ENCODE measurements at regions not wholly inside any gene's neighbourhood (a gene's known extent, or its start where the extent isn't known, plus 50 kb on each side); places are given as distances from the start of the nearest gene placed in this dataset.

DNA sequence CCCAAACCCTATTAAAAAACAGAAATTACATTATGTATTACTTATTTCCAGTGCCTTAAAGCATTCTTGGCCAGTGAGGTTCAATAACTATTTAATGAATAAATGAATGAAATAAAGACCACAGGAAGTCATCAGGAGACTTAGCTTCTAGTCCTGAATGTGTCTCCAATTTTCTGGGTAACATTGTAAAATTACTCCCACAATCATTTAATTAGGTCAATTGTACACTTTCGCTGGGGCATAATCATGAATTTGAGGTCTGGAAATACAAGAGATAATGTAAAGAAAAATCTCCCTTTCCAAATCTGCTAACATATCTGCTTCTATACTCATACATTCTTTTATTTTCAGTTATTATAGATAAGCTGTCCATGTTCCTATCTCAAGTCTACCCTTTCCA, 199.2 kb downstream of the TLR4 start:
- H3K27me3 Mint-ChIP-seq (ENCODE audit: low read depth), result no peaks in the 10 kb centered on the region
- no peaks in the 10 kb centered on the region for H3K36me3 Mint-ChIP-seq
- ATAC-seq, result no peak

More for the DNA sequence above, 199.2 kb downstream of the TLR4 start:
- no peak overlapping the region for H3K4me3 Mint-ChIP-seq
- no peaks in the 10 kb centered on the region for H3K4me1 Mint-ChIP-seq
- H3K27ac Mint-ChIP-seq, result no peak overlapping the region
- DNase-seq (ENCODE audit: low spot score), result no peak
- POLR2A ChIA-PET, result no interaction called here
- H3K9me3 Mint-ChIP-seq, result no peaks in the 10 kb centered on the region
- TF ChIP-seq FOXP4 (CRISPR knock-in tag; IDR thresholded peaks at IDR 0.05) (no peak), ZNF416 (CRISPR knock-in tag; IDR thresholded peaks at IDR 0.05) (no peak), E2F5 (CRISPR knock-in tag; IDR thresholded peaks at IDR 0.05) (no peak), NFE2L1 (CRISPR knock-in tag; IDR thresholded peaks at IDR 0.05) (no peak), USF1 (CRISPR knock-in tag; IDR thresholded peaks at IDR 0.05) (no peak), ZNF532 (CRISPR knock-in tag; IDR thresholded peaks at IDR 0.05; ENCODE audit: borderline replicate concordance) (no peak), KAT7 (CRISPR knock-in tag; IDR thresholded peaks at IDR 0.05; ENCODE audit: borderline replicate concordance) (no peak), GABPB1 (CRISPR knock-in tag; IDR thresholded peaks at IDR 0.05) (no peak)
- TF ChIP-seq, protein P1, sequence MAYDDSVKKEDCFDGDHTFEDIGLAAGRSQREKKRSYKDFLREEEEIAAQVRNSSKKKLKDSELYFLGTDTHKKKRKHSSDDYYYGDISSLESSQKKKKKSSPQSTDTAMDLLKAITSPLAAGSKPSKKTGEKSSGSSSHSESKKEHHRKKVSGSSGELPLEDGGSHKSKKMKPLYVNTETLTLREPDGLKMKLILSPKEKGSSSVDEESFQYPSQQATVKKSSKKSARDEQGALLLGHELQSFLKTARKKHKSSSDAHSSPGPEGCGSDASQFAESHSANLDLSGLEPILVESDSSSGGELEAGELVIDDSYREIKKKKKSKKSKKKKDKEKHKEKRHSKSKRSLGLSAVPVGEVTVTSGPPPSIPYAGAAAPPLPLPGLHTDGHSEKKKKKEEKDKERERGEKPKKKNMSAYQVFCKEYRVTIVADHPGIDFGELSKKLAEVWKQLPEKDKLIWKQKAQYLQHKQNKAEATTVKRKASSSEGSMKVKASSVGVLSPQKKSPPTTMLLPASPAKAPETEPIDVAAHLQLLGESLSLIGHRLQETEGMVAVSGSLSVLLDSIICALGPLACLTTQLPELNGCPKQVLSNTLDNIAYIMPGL (CRISPR knock-in tag; IDR thresholded peaks at IDR 0.05), result no peak
- TF ChIP-seq, protein P2, sequence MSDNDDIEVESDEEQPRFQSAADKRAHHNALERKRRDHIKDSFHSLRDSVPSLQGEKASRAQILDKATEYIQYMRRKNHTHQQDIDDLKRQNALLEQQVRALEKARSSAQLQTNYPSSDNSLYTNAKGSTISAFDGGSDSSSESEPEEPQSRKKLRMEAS (CRISPR knock-in tag; IDR thresholded peaks at IDR 0.05), result no peak
- CTCF ChIA-PET, result no interaction called here

Measured in WTC11 (cell line).